ENCODE measurements at regions not wholly inside any gene's neighbourhood (a gene's known extent, or its start where the extent isn't known, plus 50 kb on each side); places are given as distances from the start of the nearest gene placed in this dataset.
A peak's percentile ranks its signal among the peaks of the same experiment; 100 is the strongest.

- TF ChIP-seq CTCF (IDR thresholded peaks at IDR 0.05): no peak
- Histone ChIP-seq H3K27ac (no peak overlapping the region), H3K27me3 (no peaks in the 10 kb centered on the region), H3K36me3 (no peaks in the 10 kb centered on the region), H3K9me3 (no peaks in the 10 kb centered on the region), H3K4me3 (no peak overlapping the region), H3K4me1 (peaks cover 0 to 11% (median 2%) of the 10 kb centered on the region in 4 donors)
- DNase-seq: no peak
- intact Hi-C loops (cut with DNase I; ENCODE audit: low total_unique reads): no loop called here
Observed at GRCh38 chr15:58246041-58246440, 107.9 kb downstream of the AQP9 start.

- H3K4me1 ChIP-seq: peaks cover 0 to 11% (median 2%) of the 10 kb centered on the region in 4 donors
- no peaks in the 10 kb centered on the region for H3K36me3 ChIP-seq
- no peak overlapping the region for H3K4me3 ChIP-seq
- no peak overlapping the region for H3K27ac ChIP-seq
- no peaks in the 10 kb centered on the region for H3K9me3 ChIP-seq
- DNase-seq: peak; percentile 82 to 88
- H3K27me3 ChIP-seq: peaks cover 0 to 5% of the 10 kb centered on the region in 2 donors
- no peak for TF ChIP-seq CTCF (IDR thresholded peaks at IDR 0.05)
- intact Hi-C loops (cut with DNase I; ENCODE audit: low total_unique reads): no loop called here
Observed at GRCh38 chr15:58247855-58248842, 110.0 kb downstream of the AQP9 start.

- H3K27ac ChIP-seq: no peak overlapping the region
- intact Hi-C loops (cut with DNase I; ENCODE audit: low total_unique reads): no loop called here
- H3K4me1 ChIP-seq: peaks cover 0 to 11% (median 2%) of the 10 kb centered on the region in 4 donors
- H3K4me3 ChIP-seq: no peak overlapping the region
- DNase-seq: no peak
- no peaks in the 10 kb centered on the region for H3K36me3 ChIP-seq
- H3K27me3 ChIP-seq: peaks cover 0 to 5% of the 10 kb centered on the region in 2 donors
- H3K9me3 ChIP-seq: no peaks in the 10 kb centered on the region
- no peak for TF ChIP-seq CTCF (IDR thresholded peaks at IDR 0.05)
Observed at GRCh38 chr15:58249646-58250312, 111.6 kb downstream of the AQP9 start.

GRCh38 chr15:58252586-58253323 lies 114.6 kb downstream of the AQP9 start:
- Histone ChIP-seq H3K4me1 (peaks cover 0 to 4% (median 2%) of the 10 kb centered on the region in 4 donors), H3K4me3 (no peak overlapping the region), H3K27me3 (peaks cover 0 to 8% of the 10 kb centered on the region in 2 donors), H3K27ac (no peak overlapping the region), H3K36me3 (no peaks in the 10 kb centered on the region), H3K9me3 (no peaks in the 10 kb centered on the region)
- no peak for TF ChIP-seq CTCF (IDR thresholded peaks at IDR 0.05)
- DNase-seq: no peak
- intact Hi-C loops (cut with DNase I; ENCODE audit: low total_unique reads): no loop called here

GRCh38 chr15:58257776-58258325 lies 119.7 kb downstream of the AQP9 start:
- Histone ChIP-seq H3K27ac (no peak overlapping the region), H3K27me3 (peaks cover 0 to 6% of the 10 kb centered on the region in 2 donors), H3K9me3 (no peaks in the 10 kb centered on the region), H3K36me3 (no peaks in the 10 kb centered on the region), H3K4me1 (no peaks in the 10 kb centered on the region), H3K4me3 (no peak overlapping the region)
- no peak for TF ChIP-seq CTCF (IDR thresholded peaks at IDR 0.05)
- DNase-seq: no peak
- intact Hi-C loops (cut with DNase I; ENCODE audit: low total_unique reads): no loop called here
